K562 (cell line): ENCODE measurements at regions not wholly inside any gene's neighbourhood (a gene's known extent, or its start where the extent isn't known, plus 50 kb on each side); places are given as distances from the start of the nearest gene placed in this dataset.

ENCODE experiments used
- ARID4B ChIP-seq: sonication (generic); formaldehyde crosslinking; IDR thresholded peaks from 2 replicates; pipeline ENCODE4 v1.8.0; 2022; ENCODE audit warnings: mild to moderate bottlenecking, missing genetic modification reagents
- PBX2 ChIP-seq, 2 experiments: IDR thresholded peaks in 1 of 2; conservative IDR thresholded peaks in 1 of 2; 2 replicates each; pipeline ENCODE4 v1.6.1; 2016; ENCODE audit warnings: low read depth in 2 of 2, mild to moderate bottlenecking in 1 of 2, missing compliant biosample characterization in 1 of 2, missing genetic modification characterization in 1 of 2, moderate library complexity in 1 of 2

GRCh38 chr14:101456246-101457175 is 104.8 kb upstream of the DIO3 start (continued):
- TF ChIP-seq ARID4B: no peak
- TF ChIP-seq PBX2 (CRISPR knock-in tag; IDR thresholded peaks at IDR 0.05; ENCODE audit: low read depth): no peak
- no peak for TF ChIP-seq PBX2 (tag; conservative IDR thresholded peaks at IDR 0.05; ENCODE audit: low read depth)
